DND-41 (cell line): ENCODE measurements at regions not wholly inside any gene's neighbourhood (a gene's known extent, or its start where the extent isn't known, plus 50 kb on each side); places are given as distances from the start of the nearest gene placed in this dataset.

Experiments
- ATAC-seq: fragments of 200-7000 bp; cut with Tn5 transposase; 3 replicates; pipeline ENCODE4 v1.9.1; 2021; ENCODE audit warnings: low read depth; ENCODE audit not compliant: insufficient read depth
- DNase-seq: peaks from one replicate; pipeline ENCODE4 v3.0.0-alpha.2; 2020
- H2AFZ ChIP-seq: 2 replicates; pipeline ENCODE4 v1.6.0; 2012; ENCODE audit warnings: low read depth, low read length
- H3K27ac ChIP-seq: 2 replicates; pipeline ENCODE4 v1.5.1; 2012; ENCODE audit warnings: low read length, inconsistent platforms
- H3K27me3 ChIP-seq: fragments of 200-600 bp; sonication (generic); 2 replicates; pipeline ENCODE4 v1.6.0; 2012; ENCODE audit warnings: low read length, mild to moderate bottlenecking, inconsistent platforms; ENCODE audit not compliant: insufficient read depth, poor library complexity
- H3K36me3 ChIP-seq: 2 replicates; pipeline ENCODE4 v1.5.1; 2012; ENCODE audit warnings: low read length, inconsistent platforms; ENCODE audit not compliant: insufficient read depth
- H3K4me1 ChIP-seq: 2 replicates; pipeline ENCODE4 v1.5.1; 2012; ENCODE audit warnings: mild to moderate bottlenecking, low read length; ENCODE audit not compliant: insufficient read depth
- H3K4me2 ChIP-seq: 2 replicates; pipeline ENCODE4 v1.6.0; 2012; ENCODE audit warnings: mild to moderate bottlenecking, moderate library complexity, low read length, inconsistent platforms; ENCODE audit not compliant: insufficient read depth
- H3K4me3 ChIP-seq, 2 experiments: fragments of 200-600 bp in 1 of 2; shearing (Covaris generic) in 1 of 2; 2 replicates each; pipeline ENCODE4 v1.5.1; 2012 to 2016; ENCODE audit warnings: inconsistent platforms in 2 of 2, low read length in 2 of 2, mild to moderate bottlenecking in 2 of 2, low read depth in 1 of 2, moderate library complexity in 1 of 2
- H3K79me2 ChIP-seq: 2 replicates; pipeline ENCODE4 v1.6.0; 2012; ENCODE audit warnings: low read length, inconsistent platforms; ENCODE audit not compliant: insufficient read depth
- H3K9ac ChIP-seq: 2 replicates; pipeline ENCODE4 v1.6.0; 2012; ENCODE audit warnings: low read depth, mild to moderate bottlenecking, inconsistent platforms, low read length, moderate library complexity
- H3K9me3 ChIP-seq: 2 replicates; pipeline ENCODE4 v1.5.1; 2012; ENCODE audit warnings: low read length, moderate library complexity, mild to moderate bottlenecking, inconsistent platforms; ENCODE audit not compliant: insufficient read depth, severe bottlenecking
- H4K20me1 ChIP-seq: 2 replicates; pipeline ENCODE4 v1.6.0; 2012; ENCODE audit warnings: low read length; ENCODE audit not compliant: insufficient read depth
- CTCF ChIP-seq: IDR thresholded peaks from 2 replicates; pipeline ENCODE4 v1.5.1; 2012; ENCODE audit warnings: borderline replicate concordance, low read length, moderate library complexity, mild to moderate bottlenecking; ENCODE audit not compliant: poor library complexity, severe bottlenecking; ENCODE audit errors: extremely low read depth
- EZH2 ChIP-seq: IDR thresholded peaks from 3 replicates; pipeline ENCODE4 v1.6.1; 2012; ENCODE audit warnings: borderline replicate concordance, low read depth, mild to moderate bottlenecking, moderate library complexity, low read length, inconsistent platforms; ENCODE audit not compliant: severe bottlenecking

GRCh38 chr20:22352019-22352418, 232.4 kb downstream of the FOXA2 start:
- H3K9me3 ChIP-seq = no peaks in the 10 kb centered on the region

GRCh38 chr20:22350624-22351023, 233.7 kb downstream of the FOXA2 start:
- no peak overlapping the region for H3K9ac ChIP-seq
- H3K4me1 ChIP-seq = peaks cover 15% of the 10 kb centered on the region
- ATAC-seq (no peak), DNase-seq (no peak)
- no peaks in the 10 kb centered on the region for H3K36me3 ChIP-seq
- peaks cover 17% of the 10 kb centered on the region for H3K27me3 ChIP-seq
- H3K9me3 ChIP-seq = no peaks in the 10 kb centered on the region
- no peaks in the 10 kb centered on the region for H4K20me1 ChIP-seq
- no peak overlapping the region for H3K27ac ChIP-seq
- no peaks in the 10 kb centered on the region for H3K79me2 ChIP-seq
- H3K4me3 ChIP-seq = no peak overlapping the region
- H3K4me2 ChIP-seq = no peak overlapping the region
- H2AFZ ChIP-seq = no peak overlapping the region
- TF ChIP-seq EZH2 (no peak), CTCF (no peak)

More at GRCh38 chr20:22352019-22352418, 232.4 kb downstream of the FOXA2 start:
- Histone ChIP-seq H3K27me3 (peaks cover 17% of the 10 kb centered on the region), H3K4me1 (peaks cover 3% of the 10 kb centered on the region), H3K36me3 (no peaks in the 10 kb centered on the region), H4K20me1 (no peaks in the 10 kb centered on the region), H3K4me2 (no peak overlapping the region), H3K4me3 (no peak overlapping the region), H3K79me2 (no peaks in the 10 kb centered on the region), H2AFZ (no peak overlapping the region), H3K27ac (no peak overlapping the region), H3K9ac (no peak overlapping the region)
- TF ChIP-seq CTCF (no peak), EZH2 (no peak)
- no peak for DNase-seq
- ATAC-seq = no peak

GRCh38 chr20:22348010-22348409, 236.4 kb downstream of the FOXA2 start:
- no peak overlapping the region for H3K4me2 ChIP-seq
- TF ChIP-seq CTCF = no peak
- peaks cover 15% of the 10 kb centered on the region for H3K4me1 ChIP-seq
- H3K79me2 ChIP-seq = no peaks in the 10 kb centered on the region
- H3K9me3 ChIP-seq = no peaks in the 10 kb centered on the region
- H3K36me3 ChIP-seq = no peaks in the 10 kb centered on the region
- H3K27me3 ChIP-seq = peaks cover 17% of the 10 kb centered on the region
- ATAC-seq = no peak
- H3K4me3 ChIP-seq = no peak overlapping the region
- DNase-seq = no peak
- no peak overlapping the region for H3K27ac ChIP-seq
- H2AFZ ChIP-seq = no peak overlapping the region
- H4K20me1 ChIP-seq = no peaks in the 10 kb centered on the region
- H3K9ac ChIP-seq = no peak overlapping the region

- no peak overlapping the region for H3K4me3 ChIP-seq
- peaks cover 15% of the 10 kb centered on the region for H3K4me1 ChIP-seq
- H2AFZ ChIP-seq = no peak overlapping the region
- no peak overlapping the region for H3K27ac ChIP-seq
- no peaks in the 10 kb centered on the region for H3K9me3 ChIP-seq
- no peak overlapping the region for H3K9ac ChIP-seq
- H3K27me3 ChIP-seq = peaks cover 17% of the 10 kb centered on the region
- no peaks in the 10 kb centered on the region for H4K20me1 ChIP-seq
- no peaks in the 10 kb centered on the region for H3K79me2 ChIP-seq
- no peak overlapping the region for H3K4me2 ChIP-seq
- DNase-seq (no peak), ATAC-seq (peak; percentile 81)
- TF ChIP-seq EZH2 (no peak), CTCF (no peak)
- H3K36me3 ChIP-seq = no peaks in the 10 kb centered on the region
These were observed 237.7 kb downstream of the FOXA2 start for GRCh38 chr20:22346716-22347115.
